Mesendoderm (in vitro differentiated cells): ENCODE measurements at regions not wholly inside any gene's neighbourhood (a gene's known extent, or its start where the extent isn't known, plus 50 kb on each side); places are given as distances from the start of the nearest gene placed in this dataset.
A peak's percentile ranks its signal among the peaks of the same experiment; 100 is the strongest.

ENCODE experiments used
- DNase-seq: peaks from one replicate; pipeline ENCODE4 v3.0.0; 2013
- H2AK5ac ChIP-seq: 2 replicates; pipeline ENCODE4 v1.6.1; 2013; ENCODE audit warnings: low read length, inconsistent platforms
- H2BK120ac ChIP-seq: 2 replicates; pipeline ENCODE4 v1.6.1; 2013; ENCODE audit warnings: low read depth, mild to moderate bottlenecking, low read length, moderate library complexity, mixed read lengths
- H2BK15ac ChIP-seq: replicated peaks from 2 replicates; pipeline ENCODE4 v1.6.1; 2013; ENCODE audit warnings: low read depth, mild to moderate bottlenecking, moderate library complexity
- H2BK5ac ChIP-seq: 2 replicates; pipeline ENCODE4 v1.6.1; 2013; ENCODE audit warnings: low read length, inconsistent platforms
- H3K18ac ChIP-seq: 2 replicates; pipeline ENCODE4 v1.6.1; 2013; ENCODE audit warnings: mild to moderate bottlenecking, low read length, mixed read lengths
- H3K23ac ChIP-seq: one replicate; pipeline ENCODE4 v1.6.1; 2013; ENCODE audit warnings: low read length
- H3K27ac ChIP-seq: 2 replicates; pipeline ENCODE4 v1.5.1; 2013; ENCODE audit warnings: low read depth, mild to moderate bottlenecking, inconsistent platforms, low read length, moderate library complexity
- H3K27me3 ChIP-seq: 2 replicates; pipeline ENCODE4 v1.6.1; 2013; ENCODE audit warnings: low read length, control low read depth, mild to moderate bottlenecking, inconsistent platforms; ENCODE audit not compliant: insufficient read depth, poor library complexity
- H3K36me3 ChIP-seq: 2 replicates; pipeline ENCODE4 v1.6.1; 2013; ENCODE audit warnings: low read length, inconsistent platforms; ENCODE audit not compliant: control insufficient read depth, insufficient read depth
- H3K4ac ChIP-seq: one replicate; pipeline ENCODE4 v1.6.1; 2013; ENCODE audit warnings: low read depth, mild to moderate bottlenecking, low read length, moderate library complexity
- H3K4me1 ChIP-seq: 2 replicates; pipeline ENCODE4 v1.6.1; 2013; ENCODE audit warnings: low read depth, low read length, inconsistent platforms; ENCODE audit not compliant: control insufficient read depth
- H3K4me2 ChIP-seq: 2 replicates; pipeline ENCODE4 v1.6.1; 2013; ENCODE audit warnings: low read length
- H3K4me3 ChIP-seq: 2 replicates; pipeline ENCODE4 v1.5.1; 2013; ENCODE audit warnings: mild to moderate bottlenecking, low read length
- H3K56ac ChIP-seq: one replicate; pipeline ENCODE4 v1.6.1; 2013; ENCODE audit warnings: low read length
- H3K79me1 ChIP-seq: 2 replicates; pipeline ENCODE4 v1.6.1; 2013; ENCODE audit warnings: low read length, inconsistent platforms
- H3K79me2 ChIP-seq: 2 replicates; pipeline ENCODE4 v1.6.1; 2013; ENCODE audit warnings: mild to moderate bottlenecking, low read length; ENCODE audit not compliant: control insufficient read depth, insufficient read depth
- H3K9ac ChIP-seq: 2 replicates; pipeline ENCODE4 v1.6.1; 2013; ENCODE audit warnings: low read length, inconsistent platforms
- H4K5ac ChIP-seq: one replicate; pipeline ENCODE4 v1.6.1; 2013; ENCODE audit warnings: low read length
- H4K8ac ChIP-seq: one replicate; pipeline ENCODE4 v1.6.1; 2013; ENCODE audit warnings: low read depth, mild to moderate bottlenecking, control low read depth, low read length, moderate library complexity
- WGBS: extraction: QIAGEN DNeasy Blood & Tissue Kit; methylation state at CpG from one replicate; pipeline ENCODE4 v1.1.7; 2013; ENCODE audit warnings: low lambda C conversion rate, missing lambda C conversion rate; ENCODE audit not compliant: insufficient coverage; ENCODE audit errors: extremely low coverage; 5-methylcytosine and 5-hydroxymethylcytosine counted together

DNA sequence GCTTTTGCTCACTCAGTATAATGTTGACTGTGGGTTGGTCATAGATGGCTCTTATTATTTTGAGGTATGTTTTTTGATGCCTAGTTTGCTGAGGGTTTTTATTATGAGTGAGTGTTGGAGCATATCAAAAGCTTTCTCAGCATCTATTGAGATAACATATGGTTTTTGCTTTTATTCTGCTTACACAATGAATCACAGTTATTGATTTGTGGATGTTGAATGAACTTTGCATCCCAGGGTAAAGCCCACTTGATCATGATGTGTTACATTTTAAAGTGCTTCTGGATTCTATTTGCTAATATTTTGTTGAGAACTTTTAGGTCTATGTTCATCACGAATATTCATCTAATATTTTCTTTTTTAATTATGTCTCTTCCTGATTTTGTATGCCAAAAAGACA is 1260.3 kb downstream of the TMEM121 start:
- Histone ChIP-seq H3K4me3 (no peak overlapping the region), H4K5ac (no peak overlapping the region), H2BK120ac (no peak overlapping the region), H4K8ac (no peak overlapping the region), H2BK15ac (no peak overlapping the region), H3K79me1 (no peaks in the 10 kb centered on the region), H3K23ac (no peak overlapping the region), H2AK5ac (no peak overlapping the region), H3K36me3 (no peaks in the 10 kb centered on the region), H3K4me1 (no peaks in the 10 kb centered on the region), H3K79me2 (no peaks in the 10 kb centered on the region), H3K9ac (no peak overlapping the region), H3K18ac (no peak overlapping the region), H3K27ac (no peak overlapping the region), H3K27me3 (no peaks in the 10 kb centered on the region), H2BK5ac (no peak overlapping the region), H3K4me2 (no peak overlapping the region), H3K4ac (no peak overlapping the region), H3K56ac (no peak overlapping the region)
- no peak for DNase-seq
- no CpG with 5 or more reads among the region's 1 CpG for WGBS

DNA sequence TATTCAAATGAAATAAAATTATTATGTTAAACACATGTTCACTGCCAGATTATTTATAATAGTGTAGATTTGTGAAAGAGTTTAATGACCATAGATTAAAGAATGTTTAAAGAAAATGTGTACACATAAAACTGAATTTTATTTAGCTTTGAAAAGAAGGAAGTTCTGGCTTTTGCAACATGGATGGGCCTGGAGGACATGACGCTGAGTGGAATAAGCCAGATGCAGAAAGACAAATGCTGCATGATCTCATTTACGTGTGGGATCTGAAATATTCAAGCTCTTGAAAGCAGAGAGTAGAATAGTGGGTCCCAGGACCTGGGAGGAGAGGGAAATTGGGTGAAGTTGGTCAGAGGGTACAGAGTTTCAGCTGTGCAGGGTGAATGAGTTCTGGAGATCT is 1261.2 kb downstream of the TMEM121 start:
- Histone ChIP-seq H2AK5ac (no peak overlapping the region), H2BK5ac (no peak overlapping the region), H3K4ac (no peak overlapping the region), H3K9ac (no peak overlapping the region), H3K4me1 (no peaks in the 10 kb centered on the region), H2BK15ac (no peak overlapping the region), H3K4me2 (no peak overlapping the region), H3K79me1 (no peaks in the 10 kb centered on the region), H3K79me2 (no peaks in the 10 kb centered on the region), H3K27ac (no peak overlapping the region), H3K4me3 (no peak overlapping the region), H4K5ac (no peak overlapping the region), H4K8ac (no peak overlapping the region), H3K23ac (no peak overlapping the region), H2BK120ac (no peak overlapping the region), H3K36me3 (no peaks in the 10 kb centered on the region), H3K27me3 (no peaks in the 10 kb centered on the region), H3K18ac (no peak overlapping the region), H3K56ac (no peak overlapping the region)
- DNase-seq = no peak
- no CpG with 5 or more reads among the region's 2 CpGs for WGBS

DNA sequence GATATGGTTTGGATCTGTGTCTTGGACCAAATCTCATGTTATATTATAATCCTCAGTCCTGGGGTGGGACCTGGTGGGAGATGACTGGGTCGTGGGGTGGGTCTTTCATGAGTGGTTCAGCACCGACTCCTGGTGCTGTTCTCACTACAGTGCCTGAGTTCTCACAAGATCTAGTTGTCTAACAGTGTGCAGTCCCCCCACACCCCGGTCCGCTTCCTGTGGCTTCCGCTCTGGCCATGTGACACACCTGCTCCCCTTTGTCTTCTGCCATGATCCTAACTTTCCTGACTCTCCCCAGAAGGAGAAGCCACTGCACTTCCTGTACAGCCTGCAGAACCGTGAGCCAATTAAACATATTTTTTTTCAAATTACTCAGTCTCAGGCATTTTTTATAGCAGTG is 1262.2 kb downstream of the TMEM121 start:
- no peak overlapping the region for H3K4ac ChIP-seq
- H3K56ac ChIP-seq = no peak overlapping the region
- no peak overlapping the region for H4K8ac ChIP-seq
- no peaks in the 10 kb centered on the region for H3K4me1 ChIP-seq
- no peak for DNase-seq
- H3K18ac ChIP-seq = no peak overlapping the region
- no peaks in the 10 kb centered on the region for H3K27me3 ChIP-seq
- no peak overlapping the region for H3K4me2 ChIP-seq
- H2AK5ac ChIP-seq = no peak overlapping the region
- no peaks in the 10 kb centered on the region for H3K79me2 ChIP-seq
- WGBS = no CpG with 5 or more reads among the region's 6 CpGs
- no peaks in the 10 kb centered on the region for H3K36me3 ChIP-seq
- H2BK120ac ChIP-seq = no peak overlapping the region
- H3K9ac ChIP-seq = no peak overlapping the region
- no peak overlapping the region for H3K27ac ChIP-seq
- no peaks in the 10 kb centered on the region for H3K79me1 ChIP-seq
- no peak overlapping the region for H2BK15ac ChIP-seq
- no peak overlapping the region for H3K4me3 ChIP-seq
- H4K5ac ChIP-seq = no peak overlapping the region
- no peak overlapping the region for H3K23ac ChIP-seq
- H2BK5ac ChIP-seq = no peak overlapping the region

DNA sequence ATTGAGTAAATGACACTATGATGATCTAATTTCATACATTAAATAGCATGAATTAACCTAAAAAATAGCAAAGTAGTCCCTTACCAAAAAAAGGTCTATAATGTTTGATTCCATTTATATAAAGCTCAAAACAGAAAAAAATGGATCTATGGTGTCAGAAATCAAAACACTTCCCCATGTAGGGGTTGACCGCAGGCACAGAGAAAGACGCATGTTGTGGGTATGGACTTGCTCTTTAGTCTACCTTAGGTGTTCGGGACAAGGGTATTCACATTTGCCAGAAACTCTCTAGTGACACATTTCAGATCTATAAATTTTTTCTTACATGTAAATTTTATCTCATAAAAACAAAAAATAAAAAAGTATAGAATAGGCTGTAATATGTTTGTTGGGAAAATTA is 1262.9 kb downstream of the TMEM121 start:
- H3K4ac ChIP-seq = no peak overlapping the region
- H3K4me2 ChIP-seq = no peak overlapping the region
- H3K4me3 ChIP-seq = no peak overlapping the region
- no peak overlapping the region for H3K23ac ChIP-seq
- H3K79me2 ChIP-seq = no peaks in the 10 kb centered on the region
- DNase-seq = no peak
- no peak overlapping the region for H2BK5ac ChIP-seq
- H2BK120ac ChIP-seq = no peak overlapping the region
- H2AK5ac ChIP-seq = no peak overlapping the region
- no peak overlapping the region for H4K5ac ChIP-seq
- H2BK15ac ChIP-seq = no peak overlapping the region
- H3K56ac ChIP-seq = no peak overlapping the region
- H3K9ac ChIP-seq = no peak overlapping the region
- WGBS = no CpG with 5 or more reads among the region's 3 CpGs
- no peak overlapping the region for H3K18ac ChIP-seq
- H3K27me3 ChIP-seq = no peaks in the 10 kb centered on the region
- H3K36me3 ChIP-seq = no peaks in the 10 kb centered on the region
- H3K4me1 ChIP-seq = no peaks in the 10 kb centered on the region
- H3K79me1 ChIP-seq = no peaks in the 10 kb centered on the region
- H4K8ac ChIP-seq = no peak overlapping the region
- H3K27ac ChIP-seq = no peak overlapping the region

DNA sequence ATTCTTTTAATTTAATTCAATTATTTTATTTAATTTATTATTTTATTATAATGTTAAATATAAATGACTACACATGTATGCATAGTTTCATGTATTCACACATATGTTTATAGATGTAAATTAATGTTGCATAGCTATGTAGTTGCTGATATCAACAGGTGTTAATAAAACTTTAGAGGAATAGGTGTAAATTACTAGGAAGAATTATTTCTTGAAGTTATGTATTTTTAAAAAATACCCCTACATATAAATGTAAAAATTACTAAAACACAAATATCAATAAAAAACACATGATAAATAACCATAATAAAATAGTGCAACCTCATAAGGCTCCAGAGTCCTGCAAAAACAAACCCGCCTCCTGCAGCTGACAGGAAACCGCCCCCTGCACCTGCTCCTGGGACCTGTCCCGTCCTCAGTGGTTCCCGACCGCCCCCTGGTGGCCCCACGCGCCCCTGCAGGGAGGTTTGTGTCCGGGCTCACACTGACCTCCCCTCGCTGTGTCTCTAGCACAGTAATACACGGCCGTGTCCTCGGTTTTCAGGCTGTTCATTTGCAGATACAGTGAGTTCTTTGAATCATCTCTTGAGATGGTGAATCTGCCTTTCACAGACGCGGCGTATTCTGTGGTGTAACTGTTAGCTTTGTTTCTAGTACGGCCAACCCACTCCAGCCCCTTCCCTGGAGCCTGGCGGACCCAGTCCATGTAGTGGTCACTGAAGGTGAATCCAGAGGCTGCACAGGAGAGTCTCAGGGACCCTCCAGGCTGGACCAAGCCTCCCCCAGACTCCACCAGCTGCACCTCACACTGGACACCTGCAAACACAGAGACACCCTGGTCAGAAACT is 1264.0 kb downstream of the TMEM121 start:
- WGBS = no CpG with 5 or more reads among the region's 17 CpGs
- no peaks in the 10 kb centered on the region for H3K79me2 ChIP-seq
- H3K18ac ChIP-seq = no peak overlapping the region

DNA sequence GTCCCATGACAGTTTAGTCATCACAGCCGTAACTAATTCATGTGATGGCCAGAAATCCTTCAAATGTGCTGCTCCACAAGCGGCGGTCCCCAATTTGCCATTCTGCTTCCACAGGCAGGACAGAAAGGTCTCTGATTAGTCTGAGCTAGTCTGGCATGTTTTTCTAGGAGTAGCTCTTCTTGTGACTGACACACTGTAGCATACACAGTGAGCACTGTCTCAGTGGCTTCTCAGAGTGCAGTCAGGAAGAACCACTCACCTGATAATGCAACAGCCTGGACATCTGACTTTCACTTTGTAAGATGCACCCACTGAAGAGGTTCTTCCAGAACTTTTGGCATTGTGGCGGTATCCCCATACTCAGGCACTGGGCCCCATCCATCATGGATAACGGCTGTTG is 1266.2 kb downstream of the TMEM121 start:
- Histone ChIP-seq H2BK15ac (no peak overlapping the region), H2BK5ac (no peak overlapping the region), H3K27ac (no peak overlapping the region), H3K79me2 (no peaks in the 10 kb centered on the region), H3K4me2 (no peak overlapping the region), H4K5ac (no peak overlapping the region), H3K56ac (no peak overlapping the region), H3K4me3 (no peak overlapping the region), H3K27me3 (no peaks in the 10 kb centered on the region), H4K8ac (no peak overlapping the region), H3K36me3 (no peaks in the 10 kb centered on the region), H3K23ac (no peak overlapping the region), H3K4ac (no peak overlapping the region), H3K9ac (no peak overlapping the region), H3K79me1 (no peaks in the 10 kb centered on the region), H3K18ac (no peak overlapping the region), H3K4me1 (no peaks in the 10 kb centered on the region), H2AK5ac (no peak overlapping the region), H2BK120ac (no peak overlapping the region)
- DNase-seq = no peak
- WGBS = no CpG with 5 or more reads among the region's 5 CpGs

More for the DNA sequence above, 1264.0 kb downstream of the TMEM121 start:
- Histone ChIP-seq H2BK5ac (no peak overlapping the region), H3K36me3 (no peaks in the 10 kb centered on the region), H3K9ac (no peak overlapping the region), H3K27me3 (no peaks in the 10 kb centered on the region), H3K4ac (no peak overlapping the region), H3K23ac (no peak overlapping the region), H4K8ac (no peak overlapping the region), H2BK15ac (no peak overlapping the region), H3K27ac (no peak overlapping the region), H4K5ac (no peak overlapping the region), H3K4me3 (no peak overlapping the region), H3K4me1 (no peaks in the 10 kb centered on the region), H2AK5ac (no peak overlapping the region), H2BK120ac (no peak overlapping the region), H3K4me2 (no peak overlapping the region), H3K79me1 (no peaks in the 10 kb centered on the region), H3K56ac (no peak overlapping the region)
- DNase-seq = peak; percentile 1
